ENCODE measurements at regions not wholly inside any gene's neighbourhood (a gene's known extent, or its start where the extent isn't known, plus 50 kb on each side); places are given as distances from the start of the nearest gene placed in this dataset.

DNA sequence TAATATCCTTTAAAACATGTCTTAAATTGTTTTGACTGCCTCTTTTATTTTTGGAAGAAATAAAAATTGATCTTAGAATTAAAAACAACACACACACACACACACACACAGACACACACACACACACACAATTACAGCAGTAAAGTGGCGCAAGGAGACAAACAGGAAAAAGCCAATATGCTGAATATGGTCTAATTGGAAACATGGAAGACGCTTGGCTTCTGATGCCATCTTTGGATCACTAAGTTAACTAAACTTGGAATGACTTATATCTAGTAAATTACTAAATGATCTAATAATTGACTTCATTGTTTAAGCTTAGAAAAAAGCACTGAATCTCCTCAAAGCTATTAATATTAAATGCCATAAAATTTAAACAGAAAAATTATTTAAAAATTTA, 1093.4 kb downstream of the ADGRL3 start:
- no peaks in the 10 kb centered on the region for H3K9me1 ChIP-seq (ENCODE audit: insufficient read depth, low read length)
- BruUV-seq (replicated peaks) = no TSS peak
- DNase-seq (no peak), ATAC-seq (ENCODE audit: low read depth) (no peak)
- intact Hi-C loops (cut with micrococcal nuclease) (no loop called here), dilution Hi-C loops (cut with HindIII; ENCODE audit: low sequenced_read_pairs, unreplicated experiment) (no loop called here), in situ Hi-C loops (cut with MboI; ENCODE audit: low sequenced_read_pairs) (no loop called here)
- no peak overlapping the region for H3K27ac ChIP-seq (ENCODE audit: insufficient read depth, low read length)
- no peak overlapping the region for H3K4me3 ChIP-seq (ENCODE audit: insufficient read depth, low read depth, low read length)
- no peak overlapping the region for H2BK120ac ChIP-seq (ENCODE audit: low read depth, low read length)
- H4K8ac ChIP-seq (ENCODE audit: low read depth in 2 of 2, low read length in 2 of 2) = no peak overlapping the region
- POLR2A ChIA-PET (ENCODE audit: unreplicated experiment) = no interaction called here
- no peak overlapping the region for H3K4ac ChIP-seq (ENCODE audit: low read depth, low read length)
- H2AFZ ChIP-seq (replicated peaks; ENCODE audit: low read length, poor library complexity) = no peak overlapping the region
- no peaks in the 10 kb centered on the region for H3K79me1 ChIP-seq (ENCODE audit: low read depth in 1 of 2, low read length in 2 of 2)
- no peak overlapping the region for H4K5ac ChIP-seq (ENCODE audit: low read depth, low read length)
- no peaks in the 10 kb centered on the region for H3K4me1 ChIP-seq (ENCODE audit: control insufficient read depth, insufficient read depth, low read length)
- no CpG with 5 or more reads among the region's 2 CpGs for WGBS, 2 experiments (ENCODE audit: extremely low coverage in 2 of 2, insufficient read length in 1 of 2)
- no peak overlapping the region for H3K18ac ChIP-seq (ENCODE audit: low read depth, low read length)
- H3K27me3 ChIP-seq (ENCODE audit: control insufficient read depth, insufficient read depth, low read length) = no peaks in the 10 kb centered on the region
- H3K9ac ChIP-seq (ENCODE audit: low read depth, low read length) = no peak overlapping the region
- no peak overlapping the region for H3K56ac ChIP-seq (ENCODE audit: extremely low read depth, insufficient read depth, low read length)
- H3K36me3 ChIP-seq (ENCODE audit: control insufficient read depth, insufficient read depth, low read length) = no peaks in the 10 kb centered on the region
- H3K23ac ChIP-seq (ENCODE audit: low read depth, low read length) = no peak overlapping the region
- H2BK15ac ChIP-seq (ENCODE audit: low read depth, low read length) = no peak overlapping the region
- H4K91ac ChIP-seq (ENCODE audit: insufficient read depth, low read depth, low read length) = no peak overlapping the region
- no peak overlapping the region for H3K4me2 ChIP-seq (ENCODE audit: low read depth, low read length)
- no peak overlapping the region for H2BK20ac ChIP-seq (ENCODE audit: low read depth, low read length)
- CTCF ChIA-PET = no interaction called here
- H2BK5ac ChIP-seq (ENCODE audit: low read depth, low read length, poor library complexity, severe bottlenecking) = no peak overlapping the region
- no peaks in the 10 kb centered on the region for H4K20me1 ChIP-seq (ENCODE audit: insufficient read depth, low read length)
- peaks cover 7% of the 10 kb centered on the region; the same call in 1 of the 2 replicates for H3K9me3 ChIP-seq (ENCODE audit: control insufficient read depth, insufficient read depth, low read length)
- TF ChIP-seq CHD1 (IDR thresholded peaks at IDR 0.05; ENCODE audit: low read depth, low read length) (no peak), NFE2L2 (IDR thresholded peaks at IDR 0.05; ENCODE audit: low read depth, low read length) (no peak), MAZ (IDR thresholded peaks at IDR 0.05; ENCODE audit: borderline replicate concordance, low read depth, low read length) (no peak), CEBPB (IDR thresholded peaks at IDR 0.05; ENCODE audit: low read depth, low read length) (no peak), POLR2A (IDR thresholded peaks at IDR 0.05; ENCODE audit: low read depth, low read length) (no peak), FOS (IDR thresholded peaks at IDR 0.05; ENCODE audit: low read depth, low read length) (no peak), MAFK (IDR thresholded peaks at IDR 0.05; ENCODE audit: low read depth, low read length) (no peak), SMC3 (IDR thresholded peaks at IDR 0.05; ENCODE audit: low read depth, low read length) (no peak), BHLHE40 (IDR thresholded peaks at IDR 0.05; ENCODE audit: low read depth, low read length) (no peak), RAD21 (IDR thresholded peaks at IDR 0.05; ENCODE audit: low read length) (no peak), RFX5 (IDR thresholded peaks at IDR 0.05; ENCODE audit: low read depth, low read length) (no peak), RCOR1 (IDR thresholded peaks at IDR 0.05; ENCODE audit: insufficient replicate concordance, low read length) (no peak), MXI1 (IDR thresholded peaks at IDR 0.05; ENCODE audit: borderline replicate concordance, low read depth, low read length) (no peak)
- TF ChIP-seq, protein P1, sequence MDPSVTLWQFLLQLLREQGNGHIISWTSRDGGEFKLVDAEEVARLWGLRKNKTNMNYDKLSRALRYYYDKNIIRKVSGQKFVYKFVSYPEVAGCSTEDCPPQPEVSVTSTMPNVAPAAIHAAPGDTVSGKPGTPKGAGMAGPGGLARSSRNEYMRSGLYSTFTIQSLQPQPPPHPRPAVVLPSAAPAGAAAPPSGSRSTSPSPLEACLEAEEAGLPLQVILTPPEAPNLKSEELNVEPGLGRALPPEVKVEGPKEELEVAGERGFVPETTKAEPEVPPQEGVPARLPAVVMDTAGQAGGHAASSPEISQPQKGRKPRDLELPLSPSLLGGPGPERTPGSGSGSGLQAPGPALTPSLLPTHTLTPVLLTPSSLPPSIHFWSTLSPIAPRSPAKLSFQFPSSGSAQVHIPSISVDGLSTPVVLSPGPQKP (IDR thresholded peaks at IDR 0.05; ENCODE audit: borderline replicate concordance, low read depth, low read length) = no peak
- TF ChIP-seq, protein P2, sequence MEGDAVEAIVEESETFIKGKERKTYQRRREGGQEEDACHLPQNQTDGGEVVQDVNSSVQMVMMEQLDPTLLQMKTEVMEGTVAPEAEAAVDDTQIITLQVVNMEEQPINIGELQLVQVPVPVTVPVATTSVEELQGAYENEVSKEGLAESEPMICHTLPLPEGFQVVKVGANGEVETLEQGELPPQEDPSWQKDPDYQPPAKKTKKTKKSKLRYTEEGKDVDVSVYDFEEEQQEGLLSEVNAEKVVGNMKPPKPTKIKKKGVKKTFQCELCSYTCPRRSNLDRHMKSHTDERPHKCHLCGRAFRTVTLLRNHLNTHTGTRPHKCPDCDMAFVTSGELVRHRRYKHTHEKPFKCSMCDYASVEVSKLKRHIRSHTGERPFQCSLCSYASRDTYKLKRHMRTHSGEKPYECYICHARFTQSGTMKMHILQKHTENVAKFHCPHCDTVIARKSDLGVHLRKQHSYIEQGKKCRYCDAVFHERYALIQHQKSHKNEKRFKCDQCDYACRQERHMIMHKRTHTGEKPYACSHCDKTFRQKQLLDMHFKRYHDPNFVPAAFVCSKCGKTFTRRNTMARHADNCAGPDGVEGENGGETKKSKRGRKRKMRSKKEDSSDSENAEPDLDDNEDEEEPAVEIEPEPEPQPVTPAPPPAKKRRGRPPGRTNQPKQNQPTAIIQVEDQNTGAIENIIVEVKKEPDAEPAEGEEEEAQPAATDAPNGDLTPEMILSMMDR (conservative IDR thresholded peaks at IDR 0.05; ENCODE audit: low read depth, low read length) = no peak
- TF ChIP-seq, protein P3, sequence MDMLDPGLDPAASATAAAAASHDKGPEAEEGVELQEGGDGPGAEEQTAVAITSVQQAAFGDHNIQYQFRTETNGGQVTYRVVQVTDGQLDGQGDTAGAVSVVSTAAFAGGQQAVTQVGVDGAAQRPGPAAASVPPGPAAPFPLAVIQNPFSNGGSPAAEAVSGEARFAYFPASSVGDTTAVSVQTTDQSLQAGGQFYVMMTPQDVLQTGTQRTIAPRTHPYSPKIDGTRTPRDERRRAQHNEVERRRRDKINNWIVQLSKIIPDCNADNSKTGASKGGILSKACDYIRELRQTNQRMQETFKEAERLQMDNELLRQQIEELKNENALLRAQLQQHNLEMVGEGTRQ (IDR thresholded peaks at IDR 0.05; ENCODE audit: low read depth, low read length) = no peak
- no peak overlapping the region for H2AK5ac ChIP-seq (ENCODE audit: low read depth, low read length)
- H2AK9ac ChIP-seq (replicated peaks; ENCODE audit: low read depth, low read length, poor library complexity) = no peak overlapping the region
- no peak overlapping the region for H3K14ac ChIP-seq (replicated peaks; ENCODE audit: low read depth, low read length)

Data from IMR-90 (cell line).